GM20000 (cell line): ENCODE measurements at regions not wholly inside any gene's neighbourhood (a gene's known extent, or its start where the extent isn't known, plus 50 kb on each side); places are given as distances from the start of the nearest gene placed in this dataset.

Source experiments
- DNase-seq: peaks from one replicate; pipeline ENCODE4 v3.0.0; 2012; ENCODE audit warnings: low spot score
- CTCF ChIP-seq: IDR thresholded peaks from 2 replicates; pipeline ENCODE4 v1.5.1; 2012; ENCODE audit warnings: mild to moderate bottlenecking, control low read depth; ENCODE audit errors: extremely low read depth, missing control alignments

- TF ChIP-seq CTCF, result no peak
- no peak for DNase-seq
These were observed 1174.2 kb upstream of the CDH2 start for GRCh38 chr18:29351171-29351570.

- no peak for DNase-seq
- TF ChIP-seq CTCF, result no peak
These were observed 1152.0 kb upstream of the CDH2 start for GRCh38 chr18:29328932-29329331.

GRCh38 chr18:29326214-29326613 is 1149.3 kb upstream of the CDH2 start:
- no peak for DNase-seq
- no peak for TF ChIP-seq CTCF

- DNase-seq, result no peak
- no peak for TF ChIP-seq CTCF
These were observed 1144.6 kb upstream of the CDH2 start for GRCh38 chr18:29321561-29321960.

GRCh38 chr18:29313312-29313711 is 1136.4 kb upstream of the CDH2 start:
- no peak for TF ChIP-seq CTCF

GRCh38 chr18:29311580-29311979 is 1134.7 kb upstream of the CDH2 start:
- no peak for DNase-seq
- TF ChIP-seq CTCF, result no peak

More at GRCh38 chr18:29313312-29313711, 1136.4 kb upstream of the CDH2 start:
- DNase-seq, result no peak

GRCh38 chr18:29309366-29309765 is 1132.4 kb upstream of the CDH2 start:
- no peak for TF ChIP-seq CTCF
- no peak for DNase-seq
